MCF 10A (cell line): ENCODE measurements at regions not wholly inside any gene's neighbourhood (a gene's known extent, or its start where the extent isn't known, plus 50 kb on each side); places are given as distances from the start of the nearest gene placed in this dataset.

ENCODE experiments used
- BruUV-seq: library from RNA; stranded (reverse); fragments of 400-500 nt; replicated peaks from 2 replicates; lab custom pipeline; 2021; lab: Mats Ljungman, UMichigan
- CTCF ChIA-PET: fragments of 300-600 bp; sonication (Branson Sonifier 250); formaldehyde crosslinking; extraction: SDS; loops from one replicate; lab custom pipeline; 2021; ENCODE audit warnings: antibody characterized with exemption, inconsistent platforms; lab: Yijun Ruan, JAX
- POLR2A ChIA-PET: fragments of 300-600, 350-650 bp; sonication (Branson Sonifier 250); formaldehyde crosslinking; extraction: SDS; loops from one replicate; lab custom pipeline; 2020; ENCODE audit warnings: antibody characterized with exemption, inconsistent platforms; lab: Yijun Ruan, JAX
- DNase-seq: peaks from one replicate; pipeline ENCODE4 v3.0.0-alpha.2; 2018; ENCODE audit not compliant: unreplicated experiment
- H3K27ac Mint-ChIP-seq: one replicate; pipeline ENCODE4 v1.8.0; 2022; ENCODE audit warnings: mild to moderate bottlenecking, low read depth, mixed read lengths; ENCODE audit not compliant: unreplicated experiment
- H3K27me3 Mint-ChIP-seq: one replicate; pipeline ENCODE4 v1.8.0; 2022; ENCODE audit warnings: mixed read lengths; ENCODE audit not compliant: insufficient read depth, unreplicated experiment
- H3K36me3 Mint-ChIP-seq: one replicate; pipeline ENCODE4 v1.8.0; 2022; ENCODE audit warnings: mild to moderate bottlenecking, moderate library complexity, mixed read lengths; ENCODE audit not compliant: insufficient read depth, unreplicated experiment
- H3K4me1 Mint-ChIP-seq: one replicate; pipeline ENCODE4 v1.8.0; 2022; ENCODE audit warnings: mixed read lengths; ENCODE audit not compliant: insufficient read depth, unreplicated experiment
- H3K4me3 Mint-ChIP-seq: one replicate; pipeline ENCODE4 v1.8.0; 2022; ENCODE audit warnings: mild to moderate bottlenecking, moderate library complexity, mixed read lengths; ENCODE audit not compliant: unreplicated experiment
- H3K9me3 Mint-ChIP-seq: one replicate; pipeline ENCODE4 v1.8.0; 2022; ENCODE audit warnings: mixed read lengths; ENCODE audit not compliant: unreplicated experiment
- CTCF ChIP-seq: fragments of 200-600 bp; IDR thresholded peaks from one replicate; pipeline ENCODE4 v1.8.0; 2022; ENCODE audit warnings: antibody characterized with exemption, mild to moderate bottlenecking; ENCODE audit not compliant: unreplicated experiment
- intact Hi-C: fragments of 100-400 bp; cut with micrococcal nuclease; formaldehyde crosslinking; loops from 2 replicates; pipeline ENCODE4 v1.14.1; 2022

- Mint-ChIP-seq H3K27me3 (no peaks in the 10 kb centered on the region), H3K36me3 (no peaks in the 10 kb centered on the region), H3K4me3 (no peak overlapping the region), H3K27ac (peak overlapping the region; percentile 63), H3K9me3 (no peaks in the 10 kb centered on the region), H3K4me1 (peaks cover 46% of the 10 kb centered on the region)
- DNase-seq: no peak
- ChIA-PET CTCF (interaction anchor here (0.5 to 1.9 kb wide), 2 partner anchors 10 to 119 kb away, joined by 5 to 10 read pairs; no protein-coding TSS in a partner anchor), POLR2A (interaction anchor here (0.6 to 1.5 kb wide), 3 partner anchors 10 to 87 kb away, joined by 3 to 5 read pairs (median 4); no protein-coding TSS in a partner anchor)
- intact Hi-C loops: no loop called here
- no TSS peak for BruUV-seq
- no peak for TF ChIP-seq CTCF
Observed at GRCh38 chr10:118839348-118839747, 84.6 kb upstream of the CACUL1 start.

- Mint-ChIP-seq H3K27me3 (no peaks in the 10 kb centered on the region), H3K9me3 (no peaks in the 10 kb centered on the region), H3K27ac (peak overlapping the region; percentile 63), H3K4me3 (peak overlapping the region; percentile 55), H3K36me3 (no peaks in the 10 kb centered on the region), H3K4me1 (peaks cover 48% of the 10 kb centered on the region)
- no peak for TF ChIP-seq CTCF
- ChIA-PET CTCF (interaction anchor here (0.5 to 1.9 kb wide), 4 partner anchors 9 to 1368 kb away, joined by 3 to 10 read pairs (median 6); no protein-coding TSS in a partner anchor), POLR2A (interaction anchor here (0.6 to 1.5 kb wide), 4 partner anchors 10 to 88 kb away, joined by 3 to 6 read pairs (median 4); no protein-coding TSS in a partner anchor)
- intact Hi-C loops: no loop called here
- BruUV-seq: TSS peak; percentile 98
- DNase-seq: peak; percentile 96
Observed at GRCh38 chr10:118840071-118840775, 85.5 kb upstream of the CACUL1 start.

DNA sequence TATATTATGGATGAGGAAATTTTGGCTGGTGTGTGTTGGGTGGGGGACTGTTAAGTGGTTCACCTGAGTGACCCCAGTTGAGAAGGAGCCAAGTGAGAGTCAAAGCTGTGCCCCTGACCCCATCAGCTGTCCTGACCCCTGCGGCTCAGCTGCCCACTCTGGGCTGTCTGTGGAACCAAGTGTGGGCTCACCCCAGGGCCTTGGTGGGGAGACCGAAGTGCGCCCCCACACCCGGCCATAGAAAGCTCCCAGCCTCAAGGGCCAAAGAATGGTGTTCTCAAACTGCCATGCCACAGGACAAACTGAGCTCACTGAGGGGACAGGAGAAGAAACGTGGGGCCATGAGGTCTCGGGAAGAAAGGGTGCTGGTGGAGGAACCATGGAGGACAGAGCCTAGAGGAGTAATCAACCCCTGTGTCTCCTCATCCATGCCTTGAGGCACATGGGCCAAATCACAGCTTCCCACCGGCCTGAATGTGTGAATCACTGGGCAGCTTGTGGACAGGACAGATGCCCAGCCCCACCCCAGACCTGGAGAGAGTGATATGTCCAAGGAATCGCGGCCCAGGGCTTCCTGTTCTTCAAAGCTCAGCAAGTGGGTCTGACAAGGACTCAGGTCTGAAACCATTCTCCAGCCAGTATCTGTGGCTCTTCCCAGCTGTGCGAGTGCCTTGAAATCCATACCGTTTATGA lies 86.2 kb upstream of the CACUL1 start:
- no peaks in the 10 kb centered on the region for H3K27me3 Mint-ChIP-seq
- no peak for TF ChIP-seq CTCF
- no peaks in the 10 kb centered on the region for H3K9me3 Mint-ChIP-seq
- H3K36me3 Mint-ChIP-seq: no peaks in the 10 kb centered on the region
- peaks cover 45% of the 10 kb centered on the region for H3K4me1 Mint-ChIP-seq
- DNase-seq: peak; percentile 31
- CTCF ChIA-PET: interaction anchor here (0.5 to 1.9 kb wide), 4 partner anchors 9 to 107 kb away, joined by 3 to 10 read pairs (median 6); no protein-coding TSS in a partner anchor
- H3K27ac Mint-ChIP-seq: peak overlapping the region; percentile 63
- intact Hi-C loops: no loop called here
- peak overlapping the region; percentile 55 for H3K4me3 Mint-ChIP-seq
- POLR2A ChIA-PET: interaction anchor here (1.0 to 1.5 kb wide), 4 partner anchors 9 to 190 kb away, joined by 4 to 6 read pairs (median 4); partner anchors contain the start of gene CACUL1
- BruUV-seq: no TSS peak
